ENCODE measurements at regions not wholly inside any gene's neighbourhood (a gene's known extent, or its start where the extent isn't known, plus 50 kb on each side); places are given as distances from the start of the nearest gene placed in this dataset.

DNA sequence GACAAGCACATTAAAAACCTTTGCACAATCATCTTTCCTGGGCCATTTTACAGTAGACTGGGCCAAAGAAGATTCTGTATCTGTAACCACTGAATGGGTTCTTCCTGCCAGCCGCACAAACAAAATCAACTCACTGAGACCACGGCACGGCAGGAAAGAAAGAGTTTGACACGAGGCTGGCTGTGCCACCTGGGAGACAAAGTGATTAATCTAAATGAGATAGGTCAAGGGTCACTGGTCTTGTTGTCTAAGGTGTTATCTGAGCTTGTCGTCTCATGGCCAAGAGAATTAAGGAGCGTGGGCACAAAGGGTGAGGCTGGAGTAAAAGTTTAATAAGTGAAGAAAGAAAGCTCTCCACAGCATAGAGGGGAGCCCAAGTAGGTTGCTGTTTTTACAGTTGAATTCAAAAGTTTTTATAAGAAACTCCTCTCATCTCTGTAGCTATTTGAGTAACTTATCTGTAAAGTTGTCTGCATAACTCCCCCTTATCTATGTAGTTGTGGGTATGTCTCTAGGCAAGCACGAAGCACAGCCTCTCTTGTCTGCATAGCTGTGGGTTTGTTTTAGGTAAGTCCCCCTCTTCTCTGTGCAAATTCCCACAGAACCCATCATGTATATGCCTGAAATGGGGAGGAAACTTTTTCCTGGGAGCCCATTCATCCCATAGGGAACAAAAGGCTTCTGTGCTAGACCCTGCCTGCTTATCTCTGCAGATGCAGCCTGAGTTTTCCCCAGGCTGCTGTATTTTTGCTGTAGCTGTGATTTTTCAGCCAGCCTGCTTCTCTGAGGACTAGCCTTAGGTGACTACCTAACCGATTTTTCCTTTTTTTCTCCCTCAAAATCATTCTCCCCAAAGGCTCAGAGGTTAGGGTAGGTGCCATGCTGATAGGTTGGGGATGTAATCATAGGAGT, 1314.6 kb upstream of the TMEM132C start:
- intact Hi-C loops (cut with DNase I) = no loop called here
- ATAC-seq = no peak
- Histone ChIP-seq H3K27me3 (no peaks in the 10 kb centered on the region), H3K36me3 (no peaks in the 10 kb centered on the region), H3K4me3 (no peak overlapping the region), H3K9me3 (peaks cover 0 to 8% (median 0%) of the 10 kb centered on the region in 12 donors), H3K27ac (no peak overlapping the region), H3K4me1 (no peaks in the 10 kb centered on the region)
- 12 to 20% (median 17%) methylated on average over 8 of the region's 8 CpGs for WGBS, 4 donors
- no peak for DNase-seq
- TF ChIP-seq POLR2A (IDR thresholded peaks at IDR 0.05) = no peak
- TF ChIP-seq, protein P1, sequence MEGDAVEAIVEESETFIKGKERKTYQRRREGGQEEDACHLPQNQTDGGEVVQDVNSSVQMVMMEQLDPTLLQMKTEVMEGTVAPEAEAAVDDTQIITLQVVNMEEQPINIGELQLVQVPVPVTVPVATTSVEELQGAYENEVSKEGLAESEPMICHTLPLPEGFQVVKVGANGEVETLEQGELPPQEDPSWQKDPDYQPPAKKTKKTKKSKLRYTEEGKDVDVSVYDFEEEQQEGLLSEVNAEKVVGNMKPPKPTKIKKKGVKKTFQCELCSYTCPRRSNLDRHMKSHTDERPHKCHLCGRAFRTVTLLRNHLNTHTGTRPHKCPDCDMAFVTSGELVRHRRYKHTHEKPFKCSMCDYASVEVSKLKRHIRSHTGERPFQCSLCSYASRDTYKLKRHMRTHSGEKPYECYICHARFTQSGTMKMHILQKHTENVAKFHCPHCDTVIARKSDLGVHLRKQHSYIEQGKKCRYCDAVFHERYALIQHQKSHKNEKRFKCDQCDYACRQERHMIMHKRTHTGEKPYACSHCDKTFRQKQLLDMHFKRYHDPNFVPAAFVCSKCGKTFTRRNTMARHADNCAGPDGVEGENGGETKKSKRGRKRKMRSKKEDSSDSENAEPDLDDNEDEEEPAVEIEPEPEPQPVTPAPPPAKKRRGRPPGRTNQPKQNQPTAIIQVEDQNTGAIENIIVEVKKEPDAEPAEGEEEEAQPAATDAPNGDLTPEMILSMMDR (IDR thresholded peaks at IDR 0.05) = no peak

GRCh38 chr12:126953365-126953889, 1313.5 kb upstream of the TMEM132C start:
- peaks cover 0 to 8% (median 0%) of the 10 kb centered on the region in 12 donors for H3K9me3 ChIP-seq
- no peaks in the 10 kb centered on the region for H3K27me3 ChIP-seq
- intact Hi-C loops (cut with DNase I) = no loop called here
- ATAC-seq = no peak
- H3K4me3 ChIP-seq = no peak overlapping the region
- 73 to 88% (median 76%) methylated on average over 7 of the region's 7 CpGs for WGBS, 4 donors
- TF ChIP-seq POLR2A (IDR thresholded peaks at IDR 0.05) = no peak
- TF ChIP-seq, protein P1 (IDR thresholded peaks at IDR 0.05) = no peak
- no peaks in the 10 kb centered on the region for H3K36me3 ChIP-seq
- no peaks in the 10 kb centered on the region for H3K4me1 ChIP-seq
- no peak for DNase-seq
- H3K27ac ChIP-seq = no peak overlapping the region

DNA sequence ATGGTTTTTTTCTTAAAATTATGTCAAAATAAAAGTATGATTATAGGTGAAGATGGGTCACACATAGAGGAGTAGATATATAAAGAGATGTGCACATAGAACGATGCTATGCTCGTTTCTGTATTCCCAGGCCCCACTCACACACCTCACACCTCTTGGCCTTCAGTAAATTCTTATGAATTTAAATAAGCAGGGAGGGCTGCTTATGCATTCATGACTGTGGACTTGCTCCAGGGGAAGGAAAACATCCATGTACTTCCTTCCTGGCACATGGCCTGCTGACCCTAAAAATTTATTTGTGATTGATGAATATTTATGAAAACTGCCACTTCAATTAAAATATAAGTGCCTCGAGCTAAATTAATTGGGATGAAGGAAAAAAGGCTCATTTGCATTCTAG, 1306.7 kb upstream of the TMEM132C start:
- ATAC-seq (no peak), DNase-seq (no peak)
- WGBS, 4 donors = 48 to 57% (median 55%) methylated on average over 3 of the region's 3 CpGs
- no peak for TF ChIP-seq POLR2A (IDR thresholded peaks at IDR 0.05)
- TF ChIP-seq, protein P1 (IDR thresholded peaks at IDR 0.05) = no peak
- no peaks in the 10 kb centered on the region for H3K27me3 ChIP-seq
- no peak overlapping the region for H3K27ac ChIP-seq
- H3K4me3 ChIP-seq = no peak overlapping the region
- intact Hi-C loops (cut with DNase I) = no loop called here
- H3K36me3 ChIP-seq = no peaks in the 10 kb centered on the region
- peaks cover 0 to 15% (median 0%) of the 10 kb centered on the region in 12 donors for H3K9me3 ChIP-seq
- H3K4me1 ChIP-seq = no peaks in the 10 kb centered on the region

DNA sequence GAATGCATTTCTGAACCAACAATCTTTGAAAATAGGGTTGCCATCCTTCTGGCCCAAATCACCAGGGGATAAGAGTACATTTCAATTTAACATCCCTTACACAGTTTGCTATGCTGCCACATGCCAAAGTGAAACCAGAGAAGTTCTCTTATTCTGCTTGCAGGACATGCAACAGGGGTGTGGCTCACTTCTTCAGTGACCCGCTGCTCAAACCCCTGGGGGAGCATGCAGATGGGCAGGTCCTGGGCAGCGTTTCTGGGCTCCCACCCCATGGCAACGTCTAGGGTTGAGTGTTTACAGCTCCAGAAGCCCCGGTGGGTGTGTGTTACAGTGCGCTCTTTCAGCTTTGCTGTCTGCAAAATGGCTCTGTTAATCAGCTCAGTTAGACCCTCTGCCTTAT, 1306.3 kb upstream of the TMEM132C start:
- Histone ChIP-seq H3K9me3 (peaks cover 0 to 15% (median 0%) of the 10 kb centered on the region in 12 donors), H3K4me1 (no peaks in the 10 kb centered on the region), H3K27ac (no peak overlapping the region), H3K36me3 (no peaks in the 10 kb centered on the region), H3K27me3 (no peaks in the 10 kb centered on the region), H3K4me3 (no peak overlapping the region)
- TF ChIP-seq, protein P1 (IDR thresholded peaks at IDR 0.05) = no peak
- TF ChIP-seq POLR2A (IDR thresholded peaks at IDR 0.05) = no peak
- DNase-seq = no peak
- intact Hi-C loops (cut with DNase I) = no loop called here
- ATAC-seq = no peak
- 42 to 48% (median 45%) methylated on average over 5 of the region's 5 CpGs for WGBS, 4 donors

Measured in heart left ventricle (tissue), 16 donors.